ENCODE measurements at regions not wholly inside any gene's neighbourhood (a gene's known extent, or its start where the extent isn't known, plus 50 kb on each side); places are given as distances from the start of the nearest gene placed in this dataset.
A peak's percentile ranks its signal among the peaks of the same experiment; 100 is the strongest.

GRCh38 chr6:3643921-3644738 lies 107.4 kb downstream of the PXDC1 start:
- DNase-seq (ENCODE audit: low read depth in 4 of 4, low spot score in 3 of 4): no peak

- DNase-seq (ENCODE audit: low read depth in 4 of 4, low spot score in 3 of 4): no peak
These were observed 110.6 kb downstream of the PXDC1 start for GRCh38 chr6:3640868-3641267.

- DNase-seq (ENCODE audit: low read depth in 4 of 4, low spot score in 3 of 4): no peak
These were observed 112.9 kb downstream of the PXDC1 start for GRCh38 chr6:3638662-3639061.

GRCh38 chr6:3636060-3636459 lies 115.5 kb downstream of the PXDC1 start:
- DNase-seq (ENCODE audit: low read depth in 4 of 4, low spot score in 3 of 4): no peak

- DNase-seq (ENCODE audit: low read depth in 4 of 4, low spot score in 3 of 4): no peak
These were observed 116.0 kb downstream of the PXDC1 start for GRCh38 chr6:3635482-3635881.

- no peak for DNase-seq (ENCODE audit: low read depth in 4 of 4, low spot score in 3 of 4)
These were observed 117.2 kb downstream of the PXDC1 start for GRCh38 chr6:3634280-3634816.

GRCh38 chr6:3633711-3634110 lies 117.8 kb downstream of the PXDC1 start:
- DNase-seq (ENCODE audit: low read depth in 4 of 4, low spot score in 3 of 4): no peak

- no peak for DNase-seq (ENCODE audit: low read depth in 4 of 4, low spot score in 3 of 4)
These were observed 119.6 kb downstream of the PXDC1 start for GRCh38 chr6:3631877-3632276.

GRCh38 chr6:3631186-3631585 lies 120.3 kb downstream of the PXDC1 start:
- no peak for DNase-seq (ENCODE audit: low read depth in 4 of 4, low spot score in 3 of 4)

- no peak for DNase-seq (ENCODE audit: low read depth in 4 of 4, low spot score in 3 of 4)
These were observed 121.2 kb downstream of the PXDC1 start for GRCh38 chr6:3630258-3630835.

- no peak for DNase-seq (ENCODE audit: low read depth in 4 of 4, low spot score in 3 of 4)
These were observed 123.3 kb downstream of the PXDC1 start for GRCh38 chr6:3627956-3628835.

GRCh38 chr6:3627501-3627900 lies 124.0 kb downstream of the PXDC1 start:
- DNase-seq (ENCODE audit: low read depth in 4 of 4, low spot score in 3 of 4): no peak

- DNase-seq (ENCODE audit: low read depth in 4 of 4, low spot score in 3 of 4): no peak
These were observed 125.4 kb downstream of the PXDC1 start for GRCh38 chr6:3625980-3626563.

GRCh38 chr6:3625149-3625979 lies 126.1 kb downstream of the PXDC1 start:
- no peak for DNase-seq (ENCODE audit: low read depth in 4 of 4, low spot score in 3 of 4)

- DNase-seq (ENCODE audit: low read depth in 4 of 4, low spot score in 3 of 4): no peak
These were observed 127.0 kb downstream of the PXDC1 start for GRCh38 chr6:3624250-3625136.

GRCh38 chr6:3623451-3624249 lies 127.9 kb downstream of the PXDC1 start:
- peak in 1 of 4 donors; percentile 41 for DNase-seq (ENCODE audit: low read depth in 4 of 4, low spot score in 3 of 4)

- no peak for DNase-seq (ENCODE audit: low read depth in 4 of 4, low spot score in 3 of 4)
These were observed 130.1 kb downstream of the PXDC1 start for GRCh38 chr6:3621411-3621810.

- no peak for DNase-seq (ENCODE audit: low read depth in 4 of 4, low spot score in 3 of 4)
These were observed 130.6 kb downstream of the PXDC1 start for GRCh38 chr6:3620937-3621336.
